Endothelial cell (in vitro differentiated cells): ENCODE measurements at regions not wholly inside any gene's neighbourhood (a gene's known extent, or its start where the extent isn't known, plus 50 kb on each side); places are given as distances from the start of the nearest gene placed in this dataset.

Experiments
- DNase-seq: peaks from one replicate; pipeline ENCODE4 v3.0.0; 2021; ENCODE audit warnings: low spot score
- H3K27ac Mint-ChIP-seq: one replicate; pipeline ENCODE4 v1.8.0; 2021; ENCODE audit warnings: mixed read lengths, inconsistent platforms; ENCODE audit not compliant: unreplicated experiment
- H3K27me3 Mint-ChIP-seq: one replicate; pipeline ENCODE4 v1.8.0; 2021; ENCODE audit warnings: mild to moderate bottlenecking, moderate library complexity, mixed read lengths, inconsistent platforms; ENCODE audit not compliant: unreplicated experiment
- H3K36me3 Mint-ChIP-seq: one replicate; pipeline ENCODE4 v1.8.0; 2021; ENCODE audit warnings: mild to moderate bottlenecking, low read depth, mixed read lengths, inconsistent platforms; ENCODE audit not compliant: unreplicated experiment
- H3K4me1 Mint-ChIP-seq: one replicate; pipeline ENCODE4 v1.8.0; 2021; ENCODE audit warnings: mild to moderate bottlenecking, mixed read lengths, inconsistent platforms; ENCODE audit not compliant: unreplicated experiment
- H3K4me3 Mint-ChIP-seq: one replicate; pipeline ENCODE4 v1.8.0; 2021; ENCODE audit warnings: mild to moderate bottlenecking, mixed read lengths, inconsistent platforms; ENCODE audit not compliant: unreplicated experiment
- H3K9me3 Mint-ChIP-seq: one replicate; pipeline ENCODE4 v1.8.0; 2021; ENCODE audit warnings: mixed read lengths, inconsistent platforms; ENCODE audit not compliant: unreplicated experiment
- CTCF ChIP-seq: fragments of 200-600 bp; sonication (generic); IDR thresholded peaks from one replicate; pipeline ENCODE4 v1.5.0; 2021; ENCODE audit warnings: antibody characterized with exemption; ENCODE audit not compliant: unreplicated experiment

- Mint-ChIP-seq H3K36me3 (no peaks in the 10 kb centered on the region), H3K9me3 (no peaks in the 10 kb centered on the region), H3K4me3 (no peak overlapping the region), H3K27ac (no peak overlapping the region), H3K4me1 (peaks cover 12% of the 10 kb centered on the region), H3K27me3 (peaks cover 19% of the 10 kb centered on the region)
- DNase-seq, result no peak
- no peak for TF ChIP-seq CTCF
Observed at GRCh38 chr10:100670368-100670767, 75.0 kb upstream of the PAX2 start.

GRCh38 chr10:100670828-100671479 lies 74.4 kb upstream of the PAX2 start:
- peak; percentile 100 for TF ChIP-seq CTCF
- peak; percentile 77 for DNase-seq
- Mint-ChIP-seq H3K9me3 (no peaks in the 10 kb centered on the region), H3K4me1 (peaks cover 12% of the 10 kb centered on the region), H3K27ac (no peak overlapping the region), H3K4me3 (no peak overlapping the region), H3K36me3 (no peaks in the 10 kb centered on the region), H3K27me3 (peaks cover 19% of the 10 kb centered on the region)

DNA sequence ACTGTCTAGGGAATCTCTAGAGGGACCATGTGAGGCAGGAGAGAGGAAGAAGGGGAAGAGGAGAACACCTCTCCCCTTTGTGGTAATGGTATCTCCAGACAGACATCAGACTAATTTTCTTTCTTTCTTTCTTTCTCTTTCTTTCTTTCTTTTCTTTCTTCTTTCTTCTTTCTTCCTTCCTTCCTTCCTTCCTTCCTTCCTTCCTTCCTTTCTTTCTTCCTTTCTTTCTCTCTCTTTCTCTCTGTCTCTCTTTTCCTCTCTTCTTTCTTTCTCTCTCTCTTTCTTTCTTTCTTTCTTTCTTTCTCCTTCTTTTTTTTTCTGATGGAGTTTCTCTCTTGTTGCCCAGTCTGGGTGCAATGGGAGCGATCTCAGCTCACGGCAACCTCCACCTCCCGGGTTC lies 73.2 kb upstream of the PAX2 start:
- H3K27me3 Mint-ChIP-seq, result peaks cover 19% of the 10 kb centered on the region
- no peak for TF ChIP-seq CTCF
- H3K36me3 Mint-ChIP-seq, result no peaks in the 10 kb centered on the region
- no peaks in the 10 kb centered on the region for H3K9me3 Mint-ChIP-seq
- peaks cover 17% of the 10 kb centered on the region for H3K4me1 Mint-ChIP-seq
- H3K27ac Mint-ChIP-seq, result no peak overlapping the region
- H3K4me3 Mint-ChIP-seq, result no peak overlapping the region
- DNase-seq, result no peak

GRCh38 chr10:100677290-100677945 lies 68.0 kb upstream of the PAX2 start:
- Mint-ChIP-seq H3K4me3 (no peak overlapping the region), H3K27ac (no peak overlapping the region), H3K9me3 (no peaks in the 10 kb centered on the region), H3K4me1 (peaks cover 19% of the 10 kb centered on the region), H3K36me3 (no peaks in the 10 kb centered on the region), H3K27me3 (peaks cover 4% of the 10 kb centered on the region)
- DNase-seq, result no peak
- TF ChIP-seq CTCF, result no peak

DNA sequence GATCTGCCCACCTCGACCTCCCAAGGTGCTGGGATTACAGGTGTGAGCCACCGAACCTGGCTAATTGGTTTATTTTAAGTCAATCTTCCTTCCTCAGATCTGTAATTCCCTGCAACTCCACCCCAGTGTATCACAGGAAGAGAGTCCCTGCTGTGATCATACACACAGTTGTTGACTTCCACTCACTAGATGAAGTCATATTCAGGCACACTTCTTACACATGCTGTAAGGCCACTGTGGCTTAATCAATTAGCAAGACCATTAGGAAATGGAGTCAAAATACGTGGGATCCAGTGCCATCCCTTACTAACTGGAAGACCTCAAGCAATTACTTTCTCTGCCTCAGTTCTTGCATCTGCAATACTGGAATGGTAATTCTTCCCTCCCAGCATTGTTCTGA lies 66.1 kb upstream of the PAX2 start:
- Mint-ChIP-seq H3K27me3 (peaks cover 10% of the 10 kb centered on the region), H3K4me1 (peaks cover 26% of the 10 kb centered on the region), H3K27ac (no peak overlapping the region), H3K9me3 (no peaks in the 10 kb centered on the region), H3K4me3 (no peak overlapping the region), H3K36me3 (no peaks in the 10 kb centered on the region)
- DNase-seq, result no peak
- no peak for TF ChIP-seq CTCF
